Effector memory CD4-positive, alpha-beta T cell (primary cell): ENCODE measurements at regions not wholly inside any gene's neighbourhood (a gene's known extent, or its start where the extent isn't known, plus 50 kb on each side); places are given as distances from the start of the nearest gene placed in this dataset.
A peak's percentile ranks its signal among the peaks of the same experiment; 100 is the strongest.

Experiments used
- DNase-seq, 3 donors: peaks; one replicate each; pipeline ENCODE4 v3.0.0-alpha.2; 2020
- H3K27ac ChIP-seq: 2 replicates; pipeline ENCODE4 v1.7.0; 2013; ENCODE audit warnings: mild to moderate bottlenecking, low read length, moderate library complexity; ENCODE audit not compliant: insufficient read depth, poor library complexity, severe bottlenecking
- H3K27me3 ChIP-seq: replicated peaks from 2 replicates; pipeline ENCODE4 v1.7.0; 2013; ENCODE audit warnings: mild to moderate bottlenecking, low read length; ENCODE audit not compliant: insufficient read depth, control insufficient read depth, poor library complexity, severe bottlenecking
- H3K36me3 ChIP-seq: 2 replicates; pipeline ENCODE4 v1.7.0; 2013; ENCODE audit warnings: mild to moderate bottlenecking, low read length, moderate library complexity; ENCODE audit not compliant: control insufficient read depth, insufficient read depth
- H3K4me1 ChIP-seq: 2 replicates; pipeline ENCODE4 v1.7.0; 2013; ENCODE audit warnings: low read length, mild to moderate bottlenecking; ENCODE audit not compliant: control insufficient read depth, insufficient read depth, poor library complexity, severe bottlenecking
- H3K4me3 ChIP-seq: 2 replicates; pipeline ENCODE4 v1.7.0; 2013; ENCODE audit warnings: low read length, low read depth, mild to moderate bottlenecking; ENCODE audit not compliant: insufficient read depth, poor library complexity, severe bottlenecking
- H3K9me3 ChIP-seq: 2 replicates; pipeline ENCODE4 v1.7.0; 2013; ENCODE audit warnings: mild to moderate bottlenecking, low read length, moderate library complexity; ENCODE audit not compliant: control insufficient read depth

DNA sequence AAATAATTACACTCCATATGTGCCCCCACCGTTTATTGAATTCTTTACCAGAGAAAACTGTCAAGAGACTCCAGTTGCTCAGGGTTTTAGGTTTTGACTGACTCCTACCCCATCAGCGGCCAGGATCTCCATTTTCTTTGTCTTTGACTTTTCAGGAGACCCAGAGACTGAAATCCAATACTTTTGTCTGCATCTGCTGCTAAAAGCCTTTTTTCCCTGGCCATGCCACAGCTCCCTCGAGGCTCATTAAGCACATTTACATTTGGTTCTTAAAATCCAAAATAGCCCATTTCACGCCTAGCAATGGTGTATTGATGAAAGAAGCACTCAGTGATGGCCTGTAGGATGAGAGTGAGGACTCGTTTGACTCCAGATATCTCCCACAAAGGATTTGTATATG is 332.6 kb upstream of the ACVR2A start:
- DNase-seq: no peak
- Histone ChIP-seq H3K27ac (no peak overlapping the region), H3K36me3 (no peaks in the 10 kb centered on the region), H3K4me3 (no peak overlapping the region), H3K4me1 (no peaks in the 10 kb centered on the region), H3K9me3 (no peaks in the 10 kb centered on the region), H3K27me3 (no peaks in the 10 kb centered on the region)

DNA sequence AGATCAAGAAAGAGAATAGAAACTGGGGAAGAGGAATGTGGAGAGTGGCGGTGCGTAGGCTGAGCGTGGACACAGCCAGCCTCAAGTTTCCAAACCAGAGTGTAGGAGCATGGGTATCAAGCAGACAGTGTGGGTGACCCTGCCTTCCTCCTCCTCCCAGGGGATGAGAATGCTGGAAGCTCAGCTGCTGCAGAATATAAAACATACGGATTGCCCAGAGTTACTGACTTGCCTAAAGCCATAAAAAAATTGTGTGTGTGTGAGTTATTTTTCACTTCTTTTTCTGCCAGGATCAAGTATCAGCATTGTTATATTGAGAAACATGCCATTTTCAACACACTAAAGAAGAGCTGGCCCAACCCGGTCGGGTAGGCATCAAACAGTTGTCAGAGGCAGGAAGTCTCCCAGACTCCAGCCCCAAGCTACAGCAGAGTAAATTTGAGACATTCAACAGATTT is 333.3 kb upstream of the ACVR2A start:
- no peaks in the 10 kb centered on the region for H3K4me1 ChIP-seq
- no peaks in the 10 kb centered on the region for H3K9me3 ChIP-seq
- H3K27me3 ChIP-seq: no peaks in the 10 kb centered on the region
- no peaks in the 10 kb centered on the region for H3K36me3 ChIP-seq
- DNase-seq: no peak
- H3K27ac ChIP-seq: no peak overlapping the region
- no peak overlapping the region for H3K4me3 ChIP-seq

GRCh38 chr2:147509821-147510220 is 335.0 kb upstream of the ACVR2A start:
- Histone ChIP-seq H3K4me3 (no peak overlapping the region), H3K36me3 (no peaks in the 10 kb centered on the region), H3K9me3 (no peaks in the 10 kb centered on the region), H3K27me3 (no peaks in the 10 kb centered on the region), H3K4me1 (no peaks in the 10 kb centered on the region), H3K27ac (no peak overlapping the region)
- DNase-seq: no peak

DNA sequence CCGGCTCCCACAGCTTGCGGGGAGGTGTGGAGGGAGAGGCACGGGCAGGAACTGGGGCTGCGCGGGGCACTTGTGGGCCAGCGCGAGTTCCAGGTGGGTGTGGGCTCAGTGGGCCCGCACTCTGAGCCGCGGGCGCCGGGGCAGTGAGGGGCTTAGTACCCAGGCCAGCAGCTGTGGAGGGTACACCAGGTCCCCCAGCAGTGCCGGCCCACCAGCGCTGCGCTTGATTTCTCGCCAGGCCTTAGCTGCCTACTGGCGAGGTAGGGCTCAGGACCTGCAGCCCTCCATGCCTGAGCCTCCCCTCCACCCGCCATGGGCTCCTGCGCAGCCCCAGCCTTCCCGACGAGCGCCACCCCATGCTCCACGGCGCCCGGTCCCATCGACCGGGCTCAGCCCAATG is 337.9 kb upstream of the ACVR2A start:
- no peaks in the 10 kb centered on the region for H3K9me3 ChIP-seq
- H3K27ac ChIP-seq: no peak overlapping the region
- peaks cover 5% of the 10 kb centered on the region for H3K4me1 ChIP-seq
- no peak overlapping the region for H3K4me3 ChIP-seq
- no peak for DNase-seq
- no peaks in the 10 kb centered on the region for H3K27me3 ChIP-seq
- H3K36me3 ChIP-seq: no peaks in the 10 kb centered on the region

DNA sequence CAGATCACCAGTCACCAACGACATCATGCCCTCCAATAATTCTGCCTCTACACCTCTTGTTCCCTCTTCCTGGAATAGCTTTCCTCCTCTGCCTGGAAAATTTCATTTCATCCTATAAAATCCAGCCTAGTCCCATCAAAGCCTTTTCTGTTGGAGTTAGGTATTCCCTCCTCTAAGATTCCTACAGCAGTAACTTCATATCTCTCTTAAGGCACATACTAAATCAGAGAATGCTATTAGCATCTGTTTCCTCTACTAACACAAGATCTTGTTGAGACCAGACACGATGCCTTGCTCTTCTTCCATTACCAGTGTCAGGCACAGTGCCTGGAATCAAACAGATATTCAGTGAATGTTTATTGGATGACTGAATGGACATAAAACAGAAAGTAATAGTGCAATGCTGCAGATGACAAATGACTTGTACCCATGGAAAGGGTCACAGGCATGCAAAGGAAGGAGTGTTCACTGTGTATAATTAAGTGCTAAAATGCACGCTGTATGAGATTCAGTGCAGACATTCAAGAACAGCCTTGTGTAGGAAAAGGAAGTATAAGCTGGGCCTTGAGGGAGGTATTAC is 342.0 kb upstream of the ACVR2A start:
- H3K4me1 ChIP-seq: peaks cover 26% of the 10 kb centered on the region
- H3K27ac ChIP-seq: no peak overlapping the region
- H3K36me3 ChIP-seq: no peaks in the 10 kb centered on the region
- DNase-seq: no peak
- H3K9me3 ChIP-seq: no peaks in the 10 kb centered on the region
- H3K27me3 ChIP-seq: no peaks in the 10 kb centered on the region
- H3K4me3 ChIP-seq: no peak overlapping the region

DNA sequence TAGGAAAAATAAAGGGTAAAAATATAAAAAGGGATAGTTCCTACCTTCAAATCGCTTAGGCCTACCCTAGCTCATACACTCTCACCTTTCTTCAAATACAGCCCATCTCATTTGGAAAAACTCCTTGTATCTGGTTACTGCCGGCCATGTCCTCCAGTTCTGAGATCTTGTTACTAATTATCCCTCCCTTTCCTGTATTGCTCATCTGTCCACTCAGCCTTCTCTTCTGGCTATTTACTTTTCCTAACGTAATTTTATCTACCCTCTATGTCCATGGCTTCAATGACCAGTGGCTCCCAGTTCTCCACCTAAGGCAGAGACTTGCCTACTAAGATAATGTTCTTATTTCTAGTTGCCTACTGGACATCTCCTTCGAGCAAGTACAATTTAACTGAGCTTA is 342.9 kb upstream of the ACVR2A start:
- Histone ChIP-seq H3K9me3 (no peaks in the 10 kb centered on the region), H3K27ac (no peak overlapping the region), H3K4me3 (no peak overlapping the region), H3K4me1 (peaks cover 26% of the 10 kb centered on the region), H3K36me3 (no peaks in the 10 kb centered on the region), H3K27me3 (no peaks in the 10 kb centered on the region)
- no peak for DNase-seq

GRCh38 chr2:147500819-147501395 is 343.9 kb upstream of the ACVR2A start:
- no peaks in the 10 kb centered on the region for H3K9me3 ChIP-seq
- H3K4me3 ChIP-seq: no peak overlapping the region
- H3K27me3 ChIP-seq: no peaks in the 10 kb centered on the region
- H3K27ac ChIP-seq: no peak overlapping the region
- H3K36me3 ChIP-seq: no peaks in the 10 kb centered on the region
- DNase-seq: no peak
- peaks cover 29% of the 10 kb centered on the region for H3K4me1 ChIP-seq

DNA sequence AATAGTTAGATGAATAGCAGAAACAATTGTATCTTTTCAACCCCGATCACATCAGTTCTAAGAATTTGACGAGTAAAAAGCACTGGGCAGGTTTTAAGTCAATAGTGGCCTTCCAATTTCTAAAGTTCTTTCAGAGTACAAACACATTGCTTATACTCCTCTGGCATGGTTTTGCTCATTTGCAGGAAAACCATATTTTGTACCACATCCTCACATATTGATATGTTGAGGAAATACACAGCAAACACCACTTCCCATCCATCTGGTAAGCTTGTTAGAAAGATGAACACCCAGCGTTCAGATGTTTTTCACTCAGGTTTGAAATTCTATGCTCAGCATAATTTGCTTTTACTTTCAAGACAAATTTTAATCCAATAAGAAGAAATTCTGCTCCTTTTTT is 344.6 kb upstream of the ACVR2A start:
- Histone ChIP-seq H3K4me3 (no peak overlapping the region), H3K27me3 (no peaks in the 10 kb centered on the region), H3K27ac (no peak overlapping the region), H3K36me3 (no peaks in the 10 kb centered on the region), H3K4me1 (peaks cover 29% of the 10 kb centered on the region), H3K9me3 (no peaks in the 10 kb centered on the region)
- DNase-seq: no peak

- Histone ChIP-seq H3K36me3 (no peaks in the 10 kb centered on the region), H3K27ac (peak overlapping the region; percentile 41), H3K4me3 (no peak overlapping the region), H3K9me3 (no peaks in the 10 kb centered on the region), H3K27me3 (no peaks in the 10 kb centered on the region), H3K4me1 (peaks cover 29% of the 10 kb centered on the region)
- DNase-seq: no peak
Observed at GRCh38 chr2:147499785-147500184, 345.0 kb upstream of the ACVR2A start.

- H3K27ac ChIP-seq: no peak overlapping the region
- no peak overlapping the region for H3K4me3 ChIP-seq
- no peaks in the 10 kb centered on the region for H3K27me3 ChIP-seq
- no peak for DNase-seq
- no peaks in the 10 kb centered on the region for H3K9me3 ChIP-seq
- peaks cover 18% of the 10 kb centered on the region for H3K4me1 ChIP-seq
- no peaks in the 10 kb centered on the region for H3K36me3 ChIP-seq
Observed at GRCh38 chr2:147495734-147496133, 349.1 kb upstream of the ACVR2A start.
